ENCODE measurements at regions not wholly inside any gene's neighbourhood (a gene's known extent, or its start where the extent isn't known, plus 50 kb on each side); places are given as distances from the start of the nearest gene placed in this dataset.

DNA sequence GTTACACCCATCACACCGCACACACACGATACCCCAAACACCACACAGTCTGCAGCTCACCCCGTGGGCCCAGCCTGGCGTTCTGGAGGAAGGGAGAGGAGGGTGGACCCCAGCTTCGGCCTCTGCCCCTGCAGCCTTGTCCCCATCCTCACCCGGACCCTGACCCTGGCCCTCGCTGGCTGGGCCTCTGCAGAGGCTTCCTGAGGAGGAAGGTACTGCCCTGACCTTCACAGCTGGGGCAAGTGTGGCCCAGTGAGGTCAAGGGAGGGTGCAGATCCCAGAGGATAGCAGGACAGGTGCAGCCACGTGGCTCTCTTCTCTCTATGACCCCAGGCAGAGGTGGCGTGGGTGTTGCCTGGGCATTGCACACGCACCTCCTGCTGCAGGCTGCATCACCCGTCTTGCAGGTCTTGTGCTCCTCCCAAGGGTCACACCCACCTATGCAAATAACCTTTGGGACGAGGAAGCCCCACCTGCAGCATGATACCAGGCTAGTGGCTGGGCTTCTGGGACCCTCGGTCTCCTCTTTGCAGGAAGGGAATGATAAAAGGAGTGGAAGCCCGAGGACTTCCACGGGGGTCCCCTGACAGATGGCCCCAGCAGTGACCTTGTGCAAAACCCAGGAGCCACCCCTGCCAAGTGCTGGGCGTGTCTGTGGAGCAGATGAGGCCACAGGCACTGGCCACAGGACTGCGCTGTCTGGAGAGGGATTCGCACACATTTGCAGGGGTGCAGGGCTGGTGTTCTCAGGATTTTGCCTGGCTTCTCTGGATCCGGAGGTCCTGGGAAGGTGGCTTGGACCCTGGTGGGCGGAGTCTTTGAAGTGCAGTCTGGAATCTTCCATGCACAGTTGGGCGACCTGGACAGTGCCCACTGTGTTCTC, 1241.5 kb downstream of the BRD1 start:
- DNase-seq = no peak
- Mint-ChIP-seq H3K4me1 (ENCODE audit: low read depth) (no peaks in the 10 kb centered on the region), H3K27ac (no peak overlapping the region), H3K27me3 (ENCODE audit: low read depth) (no peaks in the 10 kb centered on the region), H3K9me3 (no peaks in the 10 kb centered on the region), H3K4me3 (no peak overlapping the region), H3K36me3 (ENCODE audit: insufficient read depth in 2 of 2) (no peaks in the 10 kb centered on the region)
- no peak for ATAC-seq (replicated peaks in 1 of 2)

GRCh38 chr22:48584170-48584569, 1243.5 kb downstream of the BRD1 start:
- Mint-ChIP-seq H3K36me3 (ENCODE audit: insufficient read depth in 2 of 2) (no peaks in the 10 kb centered on the region), H3K27me3 (ENCODE audit: low read depth) (no peaks in the 10 kb centered on the region), H3K9me3 (no peaks in the 10 kb centered on the region), H3K4me3 (no peak overlapping the region), H3K4me1 (ENCODE audit: low read depth) (no peaks in the 10 kb centered on the region), H3K27ac (no peak overlapping the region)
- no peak for ATAC-seq (replicated peaks in 1 of 2)
- no peak for DNase-seq

- DNase-seq = no peak
- ATAC-seq (replicated peaks in 1 of 2) = no peak
- no peaks in the 10 kb centered on the region for H3K36me3 Mint-ChIP-seq (ENCODE audit: insufficient read depth in 2 of 2)
- no peak overlapping the region for H3K4me3 Mint-ChIP-seq
- no peaks in the 10 kb centered on the region for H3K4me1 Mint-ChIP-seq (ENCODE audit: low read depth)
- no peaks in the 10 kb centered on the region for H3K9me3 Mint-ChIP-seq
- no peak overlapping the region for H3K27ac Mint-ChIP-seq
- H3K27me3 Mint-ChIP-seq (ENCODE audit: low read depth) = peaks cover 11% of the 10 kb centered on the region
Observed at GRCh38 chr22:48581796-48582469, 1245.7 kb downstream of the BRD1 start.

DNA sequence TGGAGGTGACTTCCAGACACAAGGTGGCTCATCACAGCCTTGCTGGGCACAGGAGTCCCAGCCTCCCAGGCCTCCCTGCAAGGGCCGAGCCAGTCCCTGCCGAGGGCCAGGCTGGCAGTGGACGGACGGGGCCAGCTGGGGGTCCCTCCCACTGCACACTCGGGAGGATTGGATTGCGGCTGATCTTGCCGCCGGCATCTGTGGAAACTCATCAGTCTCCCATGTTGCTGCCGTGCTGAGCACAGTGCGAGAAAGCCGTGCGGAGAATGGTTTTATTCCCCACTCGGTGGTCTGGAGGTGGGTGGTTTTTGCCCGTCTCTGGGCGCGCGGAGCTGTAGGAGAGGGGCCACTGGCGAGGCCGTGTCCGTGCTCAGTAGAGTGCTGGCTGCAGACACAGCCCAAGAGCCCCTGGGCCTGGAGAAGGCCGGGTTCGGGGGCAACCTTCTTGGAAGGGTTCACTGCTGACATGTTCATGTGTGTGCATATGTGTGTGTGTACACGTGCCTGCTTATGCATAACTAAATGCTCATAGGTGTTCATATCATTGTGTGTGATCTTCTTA, 1246.4 kb downstream of the BRD1 start:
- Mint-ChIP-seq H3K4me1 (ENCODE audit: low read depth) (no peaks in the 10 kb centered on the region), H3K27ac (no peak overlapping the region), H3K4me3 (no peak overlapping the region), H3K36me3 (ENCODE audit: insufficient read depth in 2 of 2) (no peaks in the 10 kb centered on the region), H3K9me3 (no peaks in the 10 kb centered on the region), H3K27me3 (ENCODE audit: low read depth) (peaks cover 11% of the 10 kb centered on the region)
- DNase-seq = no peak
- ATAC-seq (replicated peaks in 1 of 2) = no peak

DNA sequence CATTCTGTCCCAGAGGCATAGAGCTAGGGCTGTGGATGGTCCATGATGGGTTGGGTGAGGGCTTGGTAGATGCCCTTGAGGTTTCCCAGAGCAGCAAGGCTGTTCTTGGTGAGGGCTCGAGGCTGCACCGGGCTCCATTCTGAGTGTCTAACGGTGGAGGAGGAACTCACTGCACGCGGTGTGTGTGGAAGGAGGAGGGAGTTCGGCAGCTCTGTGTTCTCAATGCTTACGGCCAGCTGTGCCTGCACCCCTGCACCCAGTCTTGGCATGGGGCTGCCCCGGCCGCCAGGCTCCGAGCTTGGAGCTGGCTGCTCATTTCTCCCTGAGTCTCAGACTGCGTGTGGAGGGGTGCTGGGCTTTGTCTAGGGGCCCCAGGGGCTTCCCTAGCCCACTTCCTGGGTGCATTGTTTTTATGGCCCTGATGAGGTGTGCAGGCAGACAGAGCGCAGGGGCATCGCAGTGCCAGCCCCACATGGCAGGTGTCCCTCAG, 1247.1 kb downstream of the BRD1 start:
- Mint-ChIP-seq H3K9me3 (no peaks in the 10 kb centered on the region), H3K4me1 (ENCODE audit: low read depth) (no peaks in the 10 kb centered on the region), H3K27me3 (ENCODE audit: low read depth) (peaks cover 11% of the 10 kb centered on the region), H3K27ac (no peak overlapping the region), H3K4me3 (no peak overlapping the region), H3K36me3 (ENCODE audit: insufficient read depth in 2 of 2) (no peaks in the 10 kb centered on the region)
- ATAC-seq (replicated peaks in 1 of 2) = peak in 1 of 2 donors; percentile 15
- DNase-seq = no peak

GRCh38 chr22:48579928-48580309, 1247.8 kb downstream of the BRD1 start:
- no peaks in the 10 kb centered on the region for H3K9me3 Mint-ChIP-seq
- no peaks in the 10 kb centered on the region for H3K4me1 Mint-ChIP-seq (ENCODE audit: low read depth)
- H3K27me3 Mint-ChIP-seq (ENCODE audit: low read depth) = peaks cover 11% of the 10 kb centered on the region
- H3K27ac Mint-ChIP-seq = no peak overlapping the region
- DNase-seq = no peak
- no peak for ATAC-seq (replicated peaks in 1 of 2)
- no peak overlapping the region for H3K4me3 Mint-ChIP-seq
- no peaks in the 10 kb centered on the region for H3K36me3 Mint-ChIP-seq (ENCODE audit: insufficient read depth in 2 of 2)

DNA sequence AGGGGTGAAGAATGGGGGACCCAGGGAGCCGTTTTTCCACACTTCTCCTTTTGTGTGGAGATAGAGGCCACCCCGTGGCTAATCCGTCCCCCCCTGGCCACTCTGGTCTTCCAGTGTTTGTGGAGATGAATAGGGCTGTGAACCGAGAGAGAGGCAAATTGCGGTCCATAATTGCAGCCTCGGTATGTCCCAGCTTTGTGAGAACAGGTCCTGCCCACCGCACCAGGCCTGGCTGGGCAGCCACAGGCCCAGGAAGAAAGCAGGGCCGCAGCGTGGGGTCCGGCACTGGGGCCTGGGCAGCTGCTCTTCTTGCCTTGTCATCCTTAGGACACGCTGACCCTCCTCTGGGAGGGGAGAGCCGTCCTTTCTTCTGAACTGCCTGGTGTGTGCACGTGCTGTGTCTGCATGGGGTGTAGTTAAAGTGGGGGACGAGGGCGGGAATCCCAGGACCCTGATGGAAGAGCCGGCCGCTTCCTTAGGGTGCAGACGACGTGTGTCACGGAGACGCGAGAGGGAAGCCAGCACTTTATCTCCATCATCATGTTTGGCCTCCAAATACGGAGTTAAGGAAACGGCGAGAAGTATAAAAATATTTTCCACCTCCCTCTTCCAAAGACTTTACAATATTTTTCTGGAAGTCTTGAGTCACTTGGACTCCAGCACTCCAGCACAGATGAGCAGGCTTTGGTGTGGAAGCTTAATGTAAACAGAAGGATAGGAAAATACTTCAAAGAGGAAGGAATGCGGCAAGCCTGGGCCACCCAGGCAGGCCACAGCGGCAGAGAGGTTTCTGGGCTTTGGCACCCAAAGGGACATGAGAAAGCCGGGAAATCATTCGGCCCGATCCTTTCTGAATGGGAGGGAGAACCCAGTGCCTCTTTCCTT, 1248.4 kb downstream of the BRD1 start:
- no peak for DNase-seq
- Mint-ChIP-seq H3K9me3 (no peaks in the 10 kb centered on the region), H3K27ac (no peak overlapping the region), H3K4me3 (no peak overlapping the region), H3K4me1 (ENCODE audit: low read depth) (no peaks in the 10 kb centered on the region), H3K36me3 (ENCODE audit: insufficient read depth in 2 of 2) (no peaks in the 10 kb centered on the region), H3K27me3 (ENCODE audit: low read depth) (peaks cover 18% of the 10 kb centered on the region)
- no peak for ATAC-seq (replicated peaks in 1 of 2)

GRCh38 chr22:48578138-48579042, 1249.3 kb downstream of the BRD1 start:
- Mint-ChIP-seq H3K27ac (no peak overlapping the region), H3K27me3 (ENCODE audit: low read depth) (peaks cover 27% of the 10 kb centered on the region), H3K4me1 (ENCODE audit: low read depth) (no peaks in the 10 kb centered on the region), H3K4me3 (no peak overlapping the region), H3K36me3 (ENCODE audit: insufficient read depth in 2 of 2) (no peaks in the 10 kb centered on the region), H3K9me3 (no peaks in the 10 kb centered on the region)
- ATAC-seq (replicated peaks in 1 of 2) = no peak
- no peak for DNase-seq

DNA sequence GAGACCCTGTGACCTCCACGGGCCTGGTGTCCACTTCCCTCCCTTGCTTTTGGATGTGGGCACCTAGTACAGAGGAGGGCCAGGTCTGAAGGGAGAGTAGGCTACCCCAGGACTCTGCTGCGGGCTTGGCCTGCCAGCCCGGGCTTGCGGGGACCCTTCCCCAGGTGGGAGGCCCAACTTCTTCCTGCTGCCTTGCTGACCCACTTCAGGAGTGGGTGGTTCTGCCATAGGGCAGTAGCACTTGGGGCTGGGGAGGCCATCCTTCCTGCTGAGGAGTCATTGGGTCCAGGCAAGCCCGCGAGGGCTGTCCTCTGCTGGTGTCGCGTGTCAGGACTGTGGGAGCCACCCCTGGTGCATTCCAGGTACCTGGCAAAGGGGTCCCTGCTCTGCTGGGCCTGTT, 1250.0 kb downstream of the BRD1 start:
- Mint-ChIP-seq H3K27ac (no peak overlapping the region), H3K4me3 (no peak overlapping the region)
- ATAC-seq (replicated peaks in 1 of 2) = no peak

DNA sequence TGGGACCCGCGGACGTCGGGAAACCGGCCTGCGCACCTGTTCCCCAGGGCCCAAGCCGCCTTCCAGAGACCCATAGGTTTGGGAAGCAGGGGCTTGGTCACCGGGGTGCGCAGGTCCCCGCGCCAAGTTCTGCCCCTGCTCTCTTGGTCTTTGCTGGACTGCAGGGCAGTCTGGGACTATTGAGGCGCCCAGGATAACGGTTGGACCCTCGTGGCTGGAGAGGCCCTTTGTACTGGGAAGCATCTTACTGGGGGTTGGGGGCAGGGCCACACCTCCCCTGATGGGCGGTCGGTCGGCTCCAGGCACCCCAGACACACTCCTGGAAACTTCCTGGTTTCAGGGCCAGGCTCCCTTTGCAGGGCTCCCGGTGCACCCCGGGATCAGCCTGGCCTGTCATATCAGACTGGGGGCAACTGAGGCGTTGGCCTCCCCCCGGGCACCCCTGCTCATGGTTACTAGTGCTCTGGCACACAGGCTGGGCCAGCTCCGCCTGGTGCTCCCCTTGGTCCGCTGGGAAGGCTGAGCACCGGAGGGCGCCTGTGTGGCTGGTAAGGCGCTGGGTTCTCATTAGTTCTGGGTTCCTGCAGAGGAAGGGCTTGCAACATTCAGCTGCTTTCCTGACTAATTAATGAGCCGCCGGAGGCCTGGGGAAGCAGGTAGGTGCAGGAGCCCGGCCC, 1250.5 kb downstream of the BRD1 start:
- no peak overlapping the region for H3K27ac Mint-ChIP-seq
- DNase-seq (no peak), ATAC-seq (replicated peaks in 1 of 2) (no peak)
- H3K27me3 Mint-ChIP-seq (ENCODE audit: low read depth) = peaks cover 28% of the 10 kb centered on the region
- peak overlapping the region in 1 of 2 donors; percentile 42 for H3K4me3 Mint-ChIP-seq
- no peaks in the 10 kb centered on the region for H3K4me1 Mint-ChIP-seq (ENCODE audit: low read depth)
- H3K36me3 Mint-ChIP-seq (ENCODE audit: insufficient read depth in 2 of 2) = peaks cover 1% of the 10 kb centered on the region in 2 donors
- H3K9me3 Mint-ChIP-seq = peaks cover 0 to 3% of the 10 kb centered on the region in 2 donors

More for the DNA sequence above, 1250.0 kb downstream of the BRD1 start:
- DNase-seq = no peak
- no peaks in the 10 kb centered on the region for H3K36me3 Mint-ChIP-seq (ENCODE audit: insufficient read depth in 2 of 2)
- H3K4me1 Mint-ChIP-seq (ENCODE audit: low read depth) = no peaks in the 10 kb centered on the region
- peaks cover 28% of the 10 kb centered on the region for H3K27me3 Mint-ChIP-seq (ENCODE audit: low read depth)
- no peaks in the 10 kb centered on the region for H3K9me3 Mint-ChIP-seq

DNA sequence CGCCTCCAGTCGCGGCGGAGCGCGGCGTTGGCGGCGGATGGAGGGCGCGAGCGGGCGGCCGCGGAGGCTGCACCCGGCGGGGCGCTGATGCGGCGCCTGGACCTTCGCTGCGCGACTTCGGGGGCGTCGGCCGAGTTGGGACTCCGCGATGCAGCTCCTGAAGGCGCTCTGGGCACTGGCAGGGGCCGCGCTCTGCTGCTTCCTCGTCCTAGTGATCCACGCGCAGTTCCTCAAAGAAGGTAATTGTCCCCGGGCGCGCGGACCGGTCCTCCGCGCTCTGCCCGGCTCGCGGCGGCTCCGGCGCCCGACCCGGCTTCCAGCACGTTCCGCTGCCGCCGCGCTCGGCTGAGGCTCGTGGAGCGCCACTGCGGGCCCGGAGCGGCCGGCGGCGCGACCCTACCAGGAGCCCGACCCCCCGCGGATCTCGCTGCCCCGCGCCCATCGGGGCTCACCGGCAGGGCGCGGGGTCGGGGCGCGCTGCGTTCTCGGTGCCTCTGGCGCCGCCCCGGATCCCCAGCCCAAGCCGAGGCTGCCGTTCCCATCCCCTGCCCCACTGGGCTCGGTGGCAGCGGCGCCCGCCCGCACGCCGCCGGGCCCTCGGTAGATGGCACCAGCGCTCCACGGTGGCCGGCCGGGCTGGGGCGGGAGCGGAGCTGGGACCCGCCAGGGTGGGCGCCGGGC, 1251.2 kb downstream of the BRD1 start:
- H3K27ac Mint-ChIP-seq = no peak overlapping the region
- H3K27me3 Mint-ChIP-seq (ENCODE audit: low read depth) = peaks cover 28% of the 10 kb centered on the region
- no peak overlapping the region for H3K4me3 Mint-ChIP-seq
- H3K4me1 Mint-ChIP-seq (ENCODE audit: low read depth) = no peaks in the 10 kb centered on the region
- peak; percentile 15 to 25 for DNase-seq
- H3K36me3 Mint-ChIP-seq (ENCODE audit: insufficient read depth in 2 of 2) = peaks cover 4 to 5% of the 10 kb centered on the region in 2 donors
- no peak for ATAC-seq (replicated peaks in 1 of 2)
- H3K9me3 Mint-ChIP-seq = peaks cover 4 to 8% of the 10 kb centered on the region in 2 donors
